PC-3 (cell line): ENCODE measurements at regions not wholly inside any gene's neighbourhood (a gene's known extent, or its start where the extent isn't known, plus 50 kb on each side); places are given as distances from the start of the nearest gene placed in this dataset.

Experiments used
- ATAC-seq: fragments of 200-7000 bp; cut with Tn5 transposase; 2 replicates; pipeline ENCODE4 v1.9.1; 2020; ENCODE audit warnings: mild to moderate bottlenecking, moderate library complexity
- BruUV-seq: library from RNA; stranded (reverse); fragments of 400-500 nt; replicated peaks from 2 replicates; lab custom pipeline; 2021; lab: Mats Ljungman, UMichigan
- CTCF ChIA-PET: fragments of 300-600 bp; sonication (Branson Sonifier 250); formaldehyde crosslinking; loops from one replicate; lab custom pipeline; 2022; ENCODE audit warnings: antibody characterized with exemption; lab: Charles Lee
- POLR2A ChIA-PET: fragments of 300-600 bp; sonication (Branson Sonifier 250); formaldehyde crosslinking; loops from one replicate; lab custom pipeline; 2022; ENCODE audit warnings: antibody characterized with exemption; ENCODE audit not compliant: unreplicated experiment; lab: Charles Lee
- DNase-seq: peaks from one replicate; pipeline ENCODE4 v3.0.0-alpha.2; 2015
- H2AFZ ChIP-seq: fragments of 300-600 bp; sonication (generic); 2 replicates; pipeline ENCODE4 v1.6.0; 2016; ENCODE audit warnings: antibody characterized with exemption, low read length
- H3F3A ChIP-seq: fragments of 300-600 bp; sonication (generic); one replicate; pipeline ENCODE4 v1.6.0; 2017; ENCODE audit warnings: antibody characterized with exemption, low read length, control low read depth, mild to moderate bottlenecking; ENCODE audit not compliant: unreplicated experiment
- H3K27ac ChIP-seq: fragments of 300-600 bp; sonication (generic); 2 replicates; pipeline ENCODE4 v1.5.1; 2016; ENCODE audit warnings: mild to moderate bottlenecking, low read length
- H3K27me3 ChIP-seq: fragments of 300-600 bp; sonication (generic); 2 replicates; pipeline ENCODE4 v1.6.1; 2016; ENCODE audit warnings: low read length, mixed read lengths
- H3K36me3 ChIP-seq: fragments of 300-600 bp; sonication (generic); 2 replicates; pipeline ENCODE4 v1.6.1; 2016; ENCODE audit warnings: low read depth, mixed run types, low read length, mixed read lengths
- H3K4me1 ChIP-seq: fragments of 300-600 bp; sonication (generic); 2 replicates; pipeline ENCODE4 v1.5.1; 2016; ENCODE audit warnings: low read length; ENCODE audit not compliant: insufficient read depth
- H3K4me2 ChIP-seq: fragments of 300-600 bp; sonication (generic); 2 replicates; pipeline ENCODE4 v1.6.0; 2016; ENCODE audit warnings: low read length
- H3K4me3 ChIP-seq: fragments of 300-600 bp; sonication (generic); 2 replicates; pipeline ENCODE4 v1.5.1; 2016; ENCODE audit warnings: mild to moderate bottlenecking, low read length, mixed read lengths
- H3K79me2 ChIP-seq: fragments of 300-600 bp; sonication (generic); 2 replicates; pipeline ENCODE4 v1.6.1; 2017; ENCODE audit warnings: low read length, mixed read lengths
- H3K9ac ChIP-seq: fragments of 300-600 bp; sonication (generic); 2 replicates; pipeline ENCODE4 v1.6.0; 2016; ENCODE audit warnings: mild to moderate bottlenecking, low read length
- H3K9me2 ChIP-seq: fragments of 300-600 bp; sonication (generic); replicated peaks from 2 replicates; pipeline ENCODE4 v1.6.1; 2016; ENCODE audit warnings: mixed run types, low read length, mixed read lengths
- H3K9me3 ChIP-seq: fragments of 300-600 bp; sonication (generic); 2 replicates; pipeline ENCODE4 v1.6.1; 2016; ENCODE audit warnings: low read length, mixed read lengths
- H4K20me1 ChIP-seq: fragments of 300-600 bp; sonication (generic); 2 replicates; pipeline ENCODE4 v1.6.1; 2016; ENCODE audit warnings: low read length, mixed read lengths
- CTCF ChIP-seq: fragments of 300-600 bp; sonication (generic); conservative IDR thresholded peaks from 2 replicates; pipeline ENCODE4 v1.5.1; 2017; ENCODE audit warnings: antibody characterized with exemption, low read depth, mild to moderate bottlenecking, low read length
- EZH2 ChIP-seq: fragments of 300-600 bp; sonication (generic); IDR thresholded peaks from one replicate; pipeline ENCODE4 v1.6.1; 2017; ENCODE audit warnings: antibody characterized with exemption, mild to moderate bottlenecking, low read length; ENCODE audit not compliant: unreplicated experiment
- EZH2phosphoT487 ChIP-seq: fragments of 300-600 bp; sonication (generic); IDR thresholded peaks from 2 replicates; pipeline ENCODE4 v1.6.1; 2018; ENCODE audit warnings: mild to moderate bottlenecking, antibody characterized with exemption, low read length, borderline replicate concordance
- intact Hi-C: fragments of 100-400 bp; cut with micrococcal nuclease; formaldehyde crosslinking; loops from 2 replicates; pipeline ENCODE4 v1.9.0; 2023

GRCh38 chr5:68032216-68032762, 183.3 kb upstream of the PIK3R1 start:
- H3K27ac ChIP-seq = no peak overlapping the region
- H3K4me1 ChIP-seq = no peaks in the 10 kb centered on the region
- no peaks in the 10 kb centered on the region for H3K27me3 ChIP-seq
- intact Hi-C loops = no loop called here
- DNase-seq (no peak), ATAC-seq (no peak)
- CTCF ChIA-PET = no interaction called here
- H3F3A ChIP-seq = no peaks in the 10 kb centered on the region
- H3K4me3 ChIP-seq = no peak overlapping the region
- H4K20me1 ChIP-seq = no peaks in the 10 kb centered on the region
- H3K4me2 ChIP-seq = no peak overlapping the region
- POLR2A ChIA-PET = no interaction called here
- no peak overlapping the region for H3K9ac ChIP-seq
- no peaks in the 10 kb centered on the region for H3K9me3 ChIP-seq
- H3K79me2 ChIP-seq = no peaks in the 10 kb centered on the region
- H3K9me2 ChIP-seq = no peaks in the 10 kb centered on the region
- no peak for TF ChIP-seq EZH2phosphoT487
- no peak for TF ChIP-seq EZH2
- no peak for TF ChIP-seq CTCF
- no peak overlapping the region for H2AFZ ChIP-seq
- no TSS peak for BruUV-seq
- H3K36me3 ChIP-seq = no peaks in the 10 kb centered on the region

GRCh38 chr5:68028131-68028727, 187.3 kb upstream of the PIK3R1 start:
- intact Hi-C loops = no loop called here
- no TSS peak for BruUV-seq
- Histone ChIP-seq H3K4me2 (no peak overlapping the region), H3F3A (no peaks in the 10 kb centered on the region), H3K36me3 (no peaks in the 10 kb centered on the region), H3K27ac (no peak overlapping the region), H3K4me3 (no peak overlapping the region), H3K79me2 (no peaks in the 10 kb centered on the region), H4K20me1 (no peaks in the 10 kb centered on the region), H2AFZ (no peak overlapping the region), H3K9me3 (no peaks in the 10 kb centered on the region), H3K9ac (no peak overlapping the region), H3K27me3 (no peaks in the 10 kb centered on the region), H3K9me2 (no peaks in the 10 kb centered on the region), H3K4me1 (no peaks in the 10 kb centered on the region)
- ATAC-seq = no peak
- POLR2A ChIA-PET = no interaction called here
- CTCF ChIA-PET = no interaction called here
- DNase-seq = no peak
- TF ChIP-seq EZH2 (no peak), EZH2phosphoT487 (no peak), CTCF (no peak)

- H3K9ac ChIP-seq = no peak overlapping the region
- no peaks in the 10 kb centered on the region for H3K9me3 ChIP-seq
- no peaks in the 10 kb centered on the region for H3K27me3 ChIP-seq
- H3K27ac ChIP-seq = no peak overlapping the region
- no peak overlapping the region for H2AFZ ChIP-seq
- no TSS peak for BruUV-seq
- no peaks in the 10 kb centered on the region for H3K79me2 ChIP-seq
- CTCF ChIA-PET = no interaction called here
- POLR2A ChIA-PET = no interaction called here
- H3F3A ChIP-seq = no peaks in the 10 kb centered on the region
- no peaks in the 10 kb centered on the region for H3K4me1 ChIP-seq
- intact Hi-C loops = no loop called here
- H3K9me2 ChIP-seq = no peaks in the 10 kb centered on the region
- no peak for TF ChIP-seq EZH2
- no peak for TF ChIP-seq EZH2phosphoT487
- TF ChIP-seq CTCF = no peak
- no peak for DNase-seq
- no peak overlapping the region for H3K4me2 ChIP-seq
- no peaks in the 10 kb centered on the region for H4K20me1 ChIP-seq
- H3K36me3 ChIP-seq = no peaks in the 10 kb centered on the region
- ATAC-seq = no peak
- no peak overlapping the region for H3K4me3 ChIP-seq
Measured at GRCh38 chr5:68027519-68027918, 188.0 kb upstream of the PIK3R1 start.
